ENCODE measurements at regions not wholly inside any gene's neighbourhood (a gene's known extent, or its start where the extent isn't known, plus 50 kb on each side); places are given as distances from the start of the nearest gene placed in this dataset.
"Not testable (repeated sequence)": the region's sequence is repeated elsewhere in the genome, so short reads cannot be mapped to it uniquely, and the experiment has no call there.

- not testable (repeated sequence) for H3K4me3 Mint-ChIP-seq; H3K9me3 Mint-ChIP-seq; DNase-seq; H3K27me3 Mint-ChIP-seq; H3K36me3 Mint-ChIP-seq (ENCODE audit: low read depth); ATAC-seq; H3K27ac Mint-ChIP-seq; H3K4me1 Mint-ChIP-seq
These were observed 151.8 kb downstream of the NPIPA8 start for GRCh38 chr16:18184755-18185154.

- not testable (repeated sequence) for H3K4me1 Mint-ChIP-seq; H3K27ac Mint-ChIP-seq; H3K4me3 Mint-ChIP-seq; H3K36me3 Mint-ChIP-seq (ENCODE audit: low read depth); DNase-seq; H3K9me3 Mint-ChIP-seq; H3K27me3 Mint-ChIP-seq; ATAC-seq
These were observed 155.5 kb downstream of the NPIPA8 start for GRCh38 chr16:18181028-18181427.

GRCh38 chr16:18173945-18174497 is 162.5 kb downstream of the NPIPA8 start:
- DNase-seq; H3K27ac Mint-ChIP-seq; H3K9me3 Mint-ChIP-seq; H3K4me1 Mint-ChIP-seq; H3K27me3 Mint-ChIP-seq; ATAC-seq; H3K36me3 Mint-ChIP-seq (ENCODE audit: low read depth); H3K4me3 Mint-ChIP-seq: not testable (repeated sequence)

GRCh38 chr16:18162293-18162692 is 174.2 kb downstream of the NPIPA8 start:
- peaks cover 11% of the 10 kb centered on the region for H3K27me3 Mint-ChIP-seq
- H3K4me1 Mint-ChIP-seq; DNase-seq; H3K27ac Mint-ChIP-seq; H3K36me3 Mint-ChIP-seq (ENCODE audit: low read depth); ATAC-seq; H3K4me3 Mint-ChIP-seq; H3K9me3 Mint-ChIP-seq: not testable (repeated sequence)

GRCh38 chr16:18161224-18161623 is 175.3 kb downstream of the NPIPA8 start:
- not testable (repeated sequence) for H3K27ac Mint-ChIP-seq; H3K9me3 Mint-ChIP-seq; ATAC-seq; H3K4me3 Mint-ChIP-seq; H3K4me1 Mint-ChIP-seq; H3K36me3 Mint-ChIP-seq (ENCODE audit: low read depth); DNase-seq
- peaks cover 10% of the 10 kb centered on the region for H3K27me3 Mint-ChIP-seq

- H3K4me3 Mint-ChIP-seq; DNase-seq; H3K27ac Mint-ChIP-seq; H3K36me3 Mint-ChIP-seq (ENCODE audit: low read depth); H3K27me3 Mint-ChIP-seq; H3K4me1 Mint-ChIP-seq; H3K9me3 Mint-ChIP-seq: not testable (repeated sequence)
- peak; percentile 54 for ATAC-seq
These were observed 177.4 kb downstream of the NPIPA8 start for GRCh38 chr16:18159185-18159584.

GRCh38 chr16:18157854-18158253 is 178.7 kb downstream of the NPIPA8 start:
- H3K9me3 Mint-ChIP-seq; DNase-seq; H3K4me1 Mint-ChIP-seq; ATAC-seq; H3K36me3 Mint-ChIP-seq (ENCODE audit: low read depth); H3K4me3 Mint-ChIP-seq; H3K27me3 Mint-ChIP-seq; H3K27ac Mint-ChIP-seq: not testable (repeated sequence)

- H3K9me3 Mint-ChIP-seq; H3K27me3 Mint-ChIP-seq; H3K36me3 Mint-ChIP-seq (ENCODE audit: low read depth); H3K4me3 Mint-ChIP-seq; ATAC-seq; H3K27ac Mint-ChIP-seq; DNase-seq; H3K4me1 Mint-ChIP-seq: not testable (repeated sequence)
These were observed 183.7 kb downstream of the NPIPA8 start for GRCh38 chr16:18152832-18153231.

GRCh38 chr16:18148132-18148531 is 188.4 kb downstream of the NPIPA8 start:
- H3K27me3 Mint-ChIP-seq; DNase-seq; H3K4me3 Mint-ChIP-seq; H3K4me1 Mint-ChIP-seq; H3K9me3 Mint-ChIP-seq; ATAC-seq; H3K27ac Mint-ChIP-seq; H3K36me3 Mint-ChIP-seq (ENCODE audit: low read depth): not testable (repeated sequence)

- not testable (repeated sequence) for H3K27me3 Mint-ChIP-seq; H3K4me1 Mint-ChIP-seq; H3K36me3 Mint-ChIP-seq (ENCODE audit: low read depth); ATAC-seq; DNase-seq; H3K27ac Mint-ChIP-seq; H3K4me3 Mint-ChIP-seq; H3K9me3 Mint-ChIP-seq
These were observed 189.9 kb downstream of the NPIPA8 start for GRCh38 chr16:18146601-18147142.

- H3K4me3 Mint-ChIP-seq; H3K9me3 Mint-ChIP-seq; H3K27ac Mint-ChIP-seq; H3K4me1 Mint-ChIP-seq; ATAC-seq; DNase-seq; H3K36me3 Mint-ChIP-seq (ENCODE audit: low read depth); H3K27me3 Mint-ChIP-seq: not testable (repeated sequence)
These were observed 194.5 kb downstream of the NPIPA8 start for GRCh38 chr16:18142066-18142465.

- DNase-seq; H3K36me3 Mint-ChIP-seq (ENCODE audit: low read depth); H3K4me3 Mint-ChIP-seq; H3K4me1 Mint-ChIP-seq; ATAC-seq; H3K27me3 Mint-ChIP-seq; H3K27ac Mint-ChIP-seq; H3K9me3 Mint-ChIP-seq: not testable (repeated sequence)
These were observed 200.2 kb downstream of the NPIPA8 start for GRCh38 chr16:18136288-18136687.

- not testable (repeated sequence) for H3K9me3 Mint-ChIP-seq; H3K27me3 Mint-ChIP-seq; H3K4me1 Mint-ChIP-seq; DNase-seq; H3K4me3 Mint-ChIP-seq; H3K27ac Mint-ChIP-seq; H3K36me3 Mint-ChIP-seq (ENCODE audit: low read depth); ATAC-seq
These were observed 201.5 kb downstream of the NPIPA8 start for GRCh38 chr16:18135024-18135423.

- not testable (repeated sequence) for H3K27me3 Mint-ChIP-seq; H3K27ac Mint-ChIP-seq; H3K36me3 Mint-ChIP-seq (ENCODE audit: low read depth); ATAC-seq; H3K4me1 Mint-ChIP-seq; H3K9me3 Mint-ChIP-seq; DNase-seq; H3K4me3 Mint-ChIP-seq
These were observed 204.9 kb downstream of the NPIPA8 start for GRCh38 chr16:18131587-18131986.

- not testable (repeated sequence) for H3K27ac Mint-ChIP-seq; H3K4me1 Mint-ChIP-seq; H3K4me3 Mint-ChIP-seq; H3K9me3 Mint-ChIP-seq; DNase-seq; H3K27me3 Mint-ChIP-seq; H3K36me3 Mint-ChIP-seq (ENCODE audit: low read depth); ATAC-seq
These were observed 205.9 kb downstream of the NPIPA8 start for GRCh38 chr16:18130478-18131120.

Measured in activated naive CD8-positive, alpha-beta T cell treated with anti-CD3 and anti-CD28 coated beads, Interleukin-2, amount 50 U/mL, for 24 hours (primary cell).